Dedifferentiated amniotic fluid mesenchymal stem cell (primary cell): ENCODE measurements at regions not wholly inside any gene's neighbourhood (a gene's known extent, or its start where the extent isn't known, plus 50 kb on each side); places are given as distances from the start of the nearest gene placed in this dataset.
"Not testable (repeated sequence)": the region's sequence is repeated elsewhere in the genome, so short reads cannot be mapped to it uniquely, and the experiment has no call there.

Experiments
- DNase-seq: peaks from one replicate; pipeline ENCODE4 v3.0.0-alpha.2; 2016; ENCODE audit errors: extremely low spot score

DNA sequence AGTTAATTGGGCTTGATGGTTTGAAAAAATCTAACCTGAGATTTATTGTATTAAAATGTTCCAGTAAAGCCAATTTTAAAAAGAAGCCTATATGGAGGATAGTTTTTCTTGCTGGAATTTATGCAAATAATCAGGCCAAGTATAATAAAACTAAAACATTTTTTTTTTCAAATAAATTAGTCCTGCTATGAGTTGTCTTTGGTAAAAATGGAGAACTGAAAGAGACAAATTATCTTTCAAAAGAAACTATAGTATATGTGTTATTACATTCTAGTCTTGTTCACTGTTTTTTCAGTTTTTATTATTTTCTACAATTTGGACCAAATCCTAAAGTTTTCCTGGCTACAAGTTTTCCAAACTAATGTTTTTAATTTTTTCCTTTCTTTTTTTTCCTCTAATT, 468.9 kb downstream of the UQCRFS1 start:
- no peak for DNase-seq

DNA sequence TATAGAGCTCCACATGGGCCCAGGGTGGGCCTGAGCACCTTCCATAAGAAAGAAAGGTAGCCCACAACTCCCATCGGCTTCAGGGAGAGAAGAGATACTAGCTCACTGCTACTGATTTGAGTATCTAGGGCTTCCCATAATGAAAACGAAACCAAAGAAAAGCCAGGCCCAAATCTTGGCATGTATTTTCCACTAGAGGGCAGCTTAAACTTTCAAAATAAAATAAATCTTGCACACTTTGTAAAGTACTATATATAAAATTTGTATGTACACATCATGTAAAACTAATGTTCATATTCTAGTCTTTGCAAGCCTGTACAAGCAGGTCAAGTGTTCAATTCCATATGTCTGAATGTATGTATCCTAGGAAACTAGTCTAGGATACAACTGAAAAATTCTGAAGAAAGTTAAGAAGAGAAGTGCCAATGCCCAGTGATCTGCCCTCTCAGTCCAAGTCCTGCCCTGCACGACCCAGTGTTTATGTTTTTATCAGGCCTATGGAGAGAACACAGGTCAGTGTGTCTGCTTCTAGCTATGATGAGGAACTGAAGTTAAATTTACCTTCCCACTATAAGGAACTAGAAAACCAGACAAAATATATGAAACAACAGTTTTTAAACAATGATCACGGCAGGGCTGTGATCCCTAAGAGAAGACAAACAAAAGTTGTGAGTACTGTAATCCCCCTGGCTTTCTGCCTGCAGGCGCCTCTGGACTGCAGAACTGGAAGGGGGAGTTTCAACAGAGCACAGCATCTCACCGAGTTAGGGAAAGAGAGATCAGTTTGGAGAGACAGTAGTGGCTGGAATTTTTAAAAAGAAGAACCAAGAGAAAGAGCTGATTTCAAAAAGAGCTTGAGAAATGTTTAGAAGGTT, 475.7 kb downstream of the UQCRFS1 start:
- DNase-seq, result peak; percentile 50

DNA sequence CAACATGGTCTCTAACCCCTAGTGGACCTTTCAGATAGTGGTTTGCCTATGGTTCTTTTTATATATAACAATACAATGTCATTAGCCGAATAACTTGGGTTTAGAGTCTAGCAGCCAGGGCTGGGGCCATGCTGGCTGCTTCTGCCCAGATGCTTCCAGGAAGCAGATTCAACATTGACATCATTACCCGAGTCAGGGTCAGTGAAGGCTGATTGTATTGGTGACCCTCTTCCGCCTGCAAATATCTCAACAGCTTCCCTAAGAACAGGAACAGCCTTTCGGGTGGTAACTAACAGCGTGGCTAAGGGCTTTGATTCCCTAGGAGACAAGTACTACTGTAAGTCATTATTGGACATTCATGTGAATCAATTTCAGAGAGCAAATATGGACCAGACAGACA, 476.4 kb downstream of the UQCRFS1 start:
- DNase-seq, result no peak

GRCh38 chr19:28731577-28731976, 481.4 kb downstream of the UQCRFS1 start:
- no peak for DNase-seq

GRCh38 chr19:28730791-28731512, 482.0 kb downstream of the UQCRFS1 start:
- DNase-seq, result no peak

- DNase-seq, result no peak
Observed at GRCh38 chr19:28727480-28728159, 485.3 kb downstream of the UQCRFS1 start.

DNA sequence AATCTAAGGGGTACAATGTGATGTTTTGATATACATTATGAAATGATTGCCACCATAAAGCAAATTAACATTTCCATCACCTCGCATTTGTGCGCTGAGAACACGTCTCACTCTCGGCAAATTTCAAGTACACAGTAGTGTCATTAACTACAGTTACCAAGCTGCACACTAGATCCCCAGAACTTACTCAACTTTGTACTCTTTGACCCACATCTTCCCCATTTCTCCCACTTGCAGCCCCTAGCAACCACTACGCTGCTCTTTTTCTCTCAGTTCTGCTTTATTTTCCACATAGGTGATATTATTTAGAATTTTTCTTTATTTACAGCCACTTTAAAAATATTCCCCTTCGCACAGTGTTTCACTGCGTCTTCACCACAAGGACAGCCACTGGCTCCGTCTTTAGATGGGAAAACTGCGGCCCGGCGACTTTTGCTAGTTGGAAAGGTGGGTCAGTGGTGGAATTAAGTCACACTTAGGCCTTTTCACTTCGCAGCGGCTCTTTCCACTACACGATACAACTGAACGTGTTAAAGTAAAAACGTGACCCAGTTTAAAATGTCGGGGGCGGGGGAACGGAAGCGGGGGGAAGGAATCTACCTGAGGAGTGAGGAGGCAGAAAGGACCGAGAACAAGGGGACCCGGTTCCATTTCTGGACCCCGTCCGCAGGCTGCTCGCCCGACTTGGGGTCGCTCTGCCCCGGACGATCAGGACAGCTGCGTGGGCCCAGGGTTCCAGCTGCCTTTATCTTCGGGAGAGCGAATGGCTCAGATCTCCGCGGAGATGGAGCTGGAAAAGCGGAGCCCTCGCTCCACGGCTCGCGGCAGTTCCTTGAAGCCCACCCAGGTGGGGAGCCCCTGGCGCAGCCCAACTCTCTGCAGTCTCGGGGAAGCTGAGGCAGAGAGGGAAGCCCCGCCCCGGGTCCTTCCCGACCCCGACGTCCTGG, 486.1 kb downstream of the UQCRFS1 start:
- DNase-seq, result no peak

DNA sequence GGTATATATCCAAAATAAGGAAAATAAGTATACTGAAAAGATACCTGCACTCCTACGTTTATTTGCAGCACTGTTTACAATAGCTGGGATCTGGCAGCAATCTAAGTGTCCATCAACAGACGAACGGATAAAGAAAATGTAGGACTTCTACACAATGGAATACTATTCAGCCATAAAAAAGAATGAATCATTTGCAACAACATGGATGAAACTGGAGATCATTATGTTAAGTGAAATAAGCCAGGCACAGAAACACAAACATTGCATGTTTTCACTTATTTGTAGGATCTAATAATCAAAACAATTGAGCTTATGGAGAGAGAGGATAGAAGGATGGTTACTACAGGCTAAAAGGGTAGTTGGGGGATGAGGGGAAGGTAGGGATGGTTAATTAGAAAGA, 494.0 kb downstream of the UQCRFS1 start:
- no peak for DNase-seq

DNA sequence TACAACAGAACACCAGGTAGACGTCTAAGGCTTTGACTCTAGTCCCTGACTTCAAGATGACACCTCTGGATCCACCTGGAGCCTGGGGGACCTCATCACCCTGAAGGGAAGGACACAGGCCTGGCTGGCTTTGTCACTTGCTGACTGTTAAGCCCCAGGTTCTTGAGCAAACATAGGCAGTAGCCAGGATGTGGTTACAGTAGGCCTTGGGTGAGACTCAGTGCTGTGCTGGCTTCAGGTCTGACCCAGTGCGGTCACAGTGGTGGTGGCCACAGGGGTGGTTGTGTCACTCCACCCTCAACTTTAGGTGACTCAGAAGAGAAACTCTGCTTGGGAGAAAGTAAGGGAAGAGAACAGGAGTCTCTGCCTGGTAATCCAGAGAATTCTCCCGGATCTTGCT, 497.8 kb downstream of the UQCRFS1 start:
- DNase-seq, result no peak

GRCh38 chr19:28711411-28711810, 501.5 kb downstream of the UQCRFS1 start:
- DNase-seq, result no peak

DNA sequence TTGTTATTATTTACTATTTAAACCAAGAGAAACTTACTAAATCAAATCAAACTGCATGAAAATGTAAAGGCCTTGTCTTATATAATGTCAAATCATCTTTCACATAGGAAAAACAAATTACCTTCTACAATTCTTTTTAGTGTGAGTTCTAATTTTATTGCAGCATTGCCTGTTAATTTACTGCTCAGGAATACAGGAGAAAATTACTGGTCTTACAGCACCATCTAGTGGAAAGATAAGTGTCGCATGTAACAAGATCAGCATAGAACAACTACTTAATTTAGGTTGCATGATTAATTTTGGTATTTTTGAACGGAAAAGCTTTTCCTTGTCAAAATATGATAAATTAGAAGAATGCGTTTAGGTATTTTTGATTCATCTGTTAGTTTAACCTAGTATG, 502.7 kb downstream of the UQCRFS1 start:
- DNase-seq, result peak; percentile 77

DNA sequence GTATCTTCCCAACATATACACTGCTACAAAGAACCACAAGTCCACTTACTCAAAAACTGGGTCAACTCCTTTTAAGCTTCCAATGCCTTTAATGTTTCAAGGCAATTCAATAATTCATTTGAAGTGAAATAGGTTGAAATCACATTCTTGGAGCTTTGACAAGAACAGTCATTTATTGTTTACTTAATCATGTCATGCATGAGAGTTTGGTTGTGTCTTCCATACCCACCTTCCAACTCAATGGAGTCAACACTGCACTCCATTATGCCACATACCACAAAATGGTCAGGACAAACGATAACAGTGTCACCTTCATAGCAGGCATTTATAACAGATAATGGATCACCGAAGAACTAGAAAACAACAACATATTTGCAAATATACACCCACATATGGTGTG, 506.3 kb downstream of the UQCRFS1 start:
- DNase-seq, result no peak

DNA sequence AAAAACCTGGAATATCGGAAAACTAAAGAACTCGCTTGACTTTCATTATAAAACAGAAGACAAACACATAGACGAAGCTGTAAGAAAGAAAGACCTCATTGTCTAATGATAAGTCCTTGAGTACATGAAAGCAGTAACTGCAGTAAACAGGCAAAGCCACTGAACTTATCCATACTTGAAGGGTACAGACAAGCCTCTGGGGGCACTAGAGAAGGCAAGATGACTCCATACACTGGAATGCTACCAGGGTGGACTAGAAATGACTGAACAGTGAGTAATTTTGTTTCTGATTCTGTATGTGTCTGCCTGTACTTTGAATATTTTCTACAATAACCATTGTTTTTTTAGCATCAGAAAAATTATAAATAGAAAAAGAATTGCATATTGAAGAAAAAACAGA, 507.9 kb downstream of the UQCRFS1 start:
- peak; percentile 76 for DNase-seq

GRCh38 chr19:28703400-28703956, 509.5 kb downstream of the UQCRFS1 start:
- no peak for DNase-seq

GRCh38 chr19:28701491-28701890, 511.5 kb downstream of the UQCRFS1 start:
- peak; percentile 44 for DNase-seq

- no peak for DNase-seq
Observed at GRCh38 chr19:28700176-28700575, 512.8 kb downstream of the UQCRFS1 start.

DNA sequence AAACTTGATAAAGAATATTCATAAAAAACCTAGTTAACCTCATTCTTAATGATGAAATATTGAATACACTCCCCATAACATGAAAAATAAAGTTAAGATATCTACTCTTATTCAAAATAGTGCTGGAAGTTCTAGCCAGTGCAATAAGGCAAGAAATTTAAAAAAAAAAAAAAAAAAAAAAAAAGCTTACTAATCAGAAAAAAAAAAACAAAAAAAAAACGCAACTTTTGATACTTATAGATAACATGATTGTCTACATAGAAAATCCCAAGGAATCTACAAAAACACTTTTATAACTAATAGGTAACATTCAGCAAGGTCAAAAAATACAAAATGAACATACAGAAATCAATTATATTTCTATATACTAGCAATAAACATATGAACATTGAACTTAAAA, 515.6 kb downstream of the UQCRFS1 start:
- no peak for DNase-seq

DNA sequence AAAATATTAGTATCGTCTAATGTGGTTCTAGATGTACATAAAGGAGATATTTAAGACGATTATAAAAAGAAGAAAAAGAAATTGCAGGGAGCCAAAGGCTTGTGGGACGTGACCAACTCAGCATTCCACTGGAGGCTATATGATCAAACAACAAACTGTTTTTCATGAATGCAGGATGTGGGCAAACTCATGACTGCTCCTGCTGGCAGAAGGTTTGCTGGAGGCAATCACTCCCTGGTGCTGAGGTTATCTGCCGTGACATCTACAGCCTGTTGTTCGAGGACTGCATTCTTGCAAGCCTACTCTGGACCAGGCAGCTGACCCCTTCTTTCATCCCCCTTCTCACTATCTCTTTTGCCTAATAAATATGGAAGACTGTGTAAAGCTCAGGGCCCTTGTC, 518.1 kb downstream of the UQCRFS1 start:
- no peak for DNase-seq

GRCh38 chr19:28691683-28692082, 521.3 kb downstream of the UQCRFS1 start:
- no peak for DNase-seq

DNA sequence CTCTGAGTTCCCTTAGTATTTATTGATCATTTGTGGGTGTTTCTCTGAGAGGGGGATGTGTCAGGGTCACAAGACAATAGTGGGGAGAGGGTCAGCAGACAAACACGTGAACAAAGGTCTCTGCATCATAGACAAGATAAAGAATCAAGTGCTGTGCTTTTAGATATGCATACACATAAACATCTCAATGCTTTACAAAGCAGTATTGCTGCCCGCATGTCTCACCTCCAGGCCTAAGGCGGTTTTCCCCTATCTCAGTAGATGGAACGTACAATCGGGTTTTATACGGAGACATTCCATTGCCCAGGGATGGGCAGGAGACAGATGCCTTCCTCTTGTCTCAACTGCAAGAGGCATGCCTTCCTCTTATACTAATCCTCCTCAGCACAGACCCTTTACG, 523.5 kb downstream of the UQCRFS1 start:
- not testable (repeated sequence) for DNase-seq

DNA sequence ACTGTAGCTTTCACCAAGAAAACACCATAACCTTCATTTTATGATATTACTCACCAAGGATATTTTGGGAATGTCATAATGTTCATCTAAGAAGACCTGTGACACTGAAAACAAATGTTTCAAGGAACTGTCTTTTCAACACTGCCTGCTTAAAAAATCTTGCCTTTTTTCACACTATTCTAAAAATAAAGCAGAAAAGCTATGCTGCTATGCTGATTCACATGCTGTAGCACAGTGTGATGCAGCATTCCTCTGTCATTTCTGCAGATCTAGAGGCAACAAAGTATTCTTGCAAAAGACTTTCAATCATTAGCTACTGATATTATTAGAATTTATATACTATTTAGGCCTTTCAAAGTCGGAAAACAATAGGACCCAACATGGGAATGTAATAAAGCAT, 525.7 kb downstream of the UQCRFS1 start:
- DNase-seq, result no peak
